Astrocyte (in vitro differentiated cells and primary cell): ENCODE measurements at regions not wholly inside any gene's neighbourhood (a gene's known extent, or its start where the extent isn't known, plus 50 kb on each side); places are given as distances from the start of the nearest gene placed in this dataset.

Experiments
- CTCF ChIP-seq: IDR thresholded peaks from 2 replicates; pipeline ENCODE4 v1.5.1; 2011; ENCODE audit warnings: low read depth, mild to moderate bottlenecking, inconsistent platforms, low read length, moderate library complexity; ENCODE audit not compliant: insufficient read depth
- EZH2 ChIP-seq: IDR thresholded peaks from 2 replicates; pipeline ENCODE4 v1.6.1; 2012; ENCODE audit warnings: mild to moderate bottlenecking, low read length, inconsistent platforms; ENCODE audit not compliant: insufficient read depth

- no peak for TF ChIP-seq CTCF
- TF ChIP-seq EZH2, result no peak
These were observed 126.9 kb upstream of the TAPT1 start for GRCh38 chr4:16353165-16353564.
